ENCODE measurements at regions not wholly inside any gene's neighbourhood (a gene's known extent, or its start where the extent isn't known, plus 50 kb on each side); places are given as distances from the start of the nearest gene placed in this dataset.

DNA sequence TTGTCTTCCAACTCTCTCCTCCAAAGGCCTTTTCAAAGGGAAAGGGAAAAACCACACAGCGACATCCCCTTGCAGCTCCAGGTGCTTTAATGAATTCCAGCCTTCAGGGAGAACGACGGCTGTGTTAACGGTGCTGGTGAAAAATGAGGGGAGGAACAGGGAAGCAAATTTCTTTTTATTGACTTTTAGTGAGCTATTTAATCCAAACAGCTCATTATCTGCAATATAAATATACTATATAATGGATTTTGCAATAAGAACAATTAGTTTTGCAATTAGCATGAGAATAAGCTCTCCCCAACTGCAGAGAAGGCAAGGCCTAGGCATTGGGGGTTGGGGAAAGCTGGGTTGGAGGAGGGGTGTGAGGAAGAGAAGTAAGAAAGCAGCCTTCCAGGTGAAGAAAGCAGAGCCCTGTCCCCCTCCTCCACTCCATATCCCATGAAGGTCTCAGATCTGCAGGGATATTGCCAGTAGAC lies 159.0 kb upstream of the ZC3H12A start:
- TF ChIP-seq, protein P1, sequence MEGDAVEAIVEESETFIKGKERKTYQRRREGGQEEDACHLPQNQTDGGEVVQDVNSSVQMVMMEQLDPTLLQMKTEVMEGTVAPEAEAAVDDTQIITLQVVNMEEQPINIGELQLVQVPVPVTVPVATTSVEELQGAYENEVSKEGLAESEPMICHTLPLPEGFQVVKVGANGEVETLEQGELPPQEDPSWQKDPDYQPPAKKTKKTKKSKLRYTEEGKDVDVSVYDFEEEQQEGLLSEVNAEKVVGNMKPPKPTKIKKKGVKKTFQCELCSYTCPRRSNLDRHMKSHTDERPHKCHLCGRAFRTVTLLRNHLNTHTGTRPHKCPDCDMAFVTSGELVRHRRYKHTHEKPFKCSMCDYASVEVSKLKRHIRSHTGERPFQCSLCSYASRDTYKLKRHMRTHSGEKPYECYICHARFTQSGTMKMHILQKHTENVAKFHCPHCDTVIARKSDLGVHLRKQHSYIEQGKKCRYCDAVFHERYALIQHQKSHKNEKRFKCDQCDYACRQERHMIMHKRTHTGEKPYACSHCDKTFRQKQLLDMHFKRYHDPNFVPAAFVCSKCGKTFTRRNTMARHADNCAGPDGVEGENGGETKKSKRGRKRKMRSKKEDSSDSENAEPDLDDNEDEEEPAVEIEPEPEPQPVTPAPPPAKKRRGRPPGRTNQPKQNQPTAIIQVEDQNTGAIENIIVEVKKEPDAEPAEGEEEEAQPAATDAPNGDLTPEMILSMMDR (IDR thresholded peaks at IDR 0.05; ENCODE audit: low read depth, low read length, missing control alignments), result no peak
- in situ Hi-C loops (cut with HindIII; ENCODE audit: low sequenced_read_pairs), result no loop called here
- DNase-seq (ENCODE audit: low read depth), result no peak
- no peak overlapping the region for H3K4me3 ChIP-seq (ENCODE audit: low read depth, low read length)

DNA sequence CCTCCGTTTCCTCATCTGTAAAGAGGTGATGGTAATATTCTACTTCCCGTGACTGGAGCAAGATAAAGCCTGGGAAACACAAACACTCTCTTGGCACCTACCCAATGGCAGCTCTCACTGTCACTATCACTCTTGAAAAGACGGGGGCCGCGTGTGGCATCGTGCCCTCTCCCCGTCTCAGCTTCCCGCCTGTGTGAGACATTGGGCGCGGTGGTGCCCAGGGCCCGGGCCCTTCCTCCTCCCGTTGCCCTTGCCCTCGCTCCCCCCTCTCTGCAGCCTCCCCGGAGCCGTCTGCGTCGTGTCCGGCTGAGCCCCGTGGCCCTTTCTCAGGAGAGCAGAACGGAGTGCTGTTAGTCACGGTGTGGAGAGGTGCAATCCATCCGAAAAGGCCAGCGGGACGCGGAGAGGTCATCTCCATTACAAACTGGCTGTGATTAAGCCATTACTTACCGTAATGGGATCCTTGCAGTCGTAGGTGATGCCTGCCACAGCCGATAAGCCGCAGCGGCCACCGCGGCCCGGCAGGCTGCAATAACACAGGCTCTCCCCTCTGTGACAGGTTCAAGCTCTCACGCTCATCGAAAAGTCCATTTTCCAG lies 156.4 kb upstream of the ZC3H12A start:
- no peak overlapping the region for H3K4me3 ChIP-seq (ENCODE audit: low read depth, low read length)
- TF ChIP-seq, protein P1 (IDR thresholded peaks at IDR 0.05; ENCODE audit: low read depth, low read length, missing control alignments), result no peak
- DNase-seq (ENCODE audit: low read depth), result no peak
- in situ Hi-C loops (cut with HindIII; ENCODE audit: low sequenced_read_pairs), result no loop called here

DNA sequence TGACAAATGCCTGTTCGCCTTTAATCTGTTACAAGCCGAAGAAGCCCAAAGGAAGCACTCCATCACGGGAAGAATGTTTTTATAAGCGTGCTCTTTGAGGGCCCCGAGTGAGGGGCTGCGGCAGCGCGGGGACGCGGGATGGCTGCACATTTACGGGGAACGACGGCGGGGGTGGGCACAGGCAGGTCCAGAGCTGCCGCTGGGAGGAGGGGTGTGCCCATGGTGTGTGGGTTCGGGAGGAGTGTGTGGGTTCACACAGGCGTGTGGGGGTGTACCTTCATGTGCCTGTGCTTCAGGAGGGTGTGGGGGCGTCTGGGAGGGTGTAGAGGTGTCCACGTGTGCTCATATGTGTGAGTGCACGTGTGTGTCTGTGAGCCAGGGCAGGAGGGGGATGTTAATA lies 155.9 kb upstream of the ZC3H12A start:
- no peak for DNase-seq (ENCODE audit: low read depth)
- in situ Hi-C loops (cut with HindIII; ENCODE audit: low sequenced_read_pairs), result no loop called here
- H3K4me3 ChIP-seq (ENCODE audit: low read depth, low read length), result no peak overlapping the region
- TF ChIP-seq, protein P1 (IDR thresholded peaks at IDR 0.05; ENCODE audit: low read depth, low read length, missing control alignments), result no peak

DNA sequence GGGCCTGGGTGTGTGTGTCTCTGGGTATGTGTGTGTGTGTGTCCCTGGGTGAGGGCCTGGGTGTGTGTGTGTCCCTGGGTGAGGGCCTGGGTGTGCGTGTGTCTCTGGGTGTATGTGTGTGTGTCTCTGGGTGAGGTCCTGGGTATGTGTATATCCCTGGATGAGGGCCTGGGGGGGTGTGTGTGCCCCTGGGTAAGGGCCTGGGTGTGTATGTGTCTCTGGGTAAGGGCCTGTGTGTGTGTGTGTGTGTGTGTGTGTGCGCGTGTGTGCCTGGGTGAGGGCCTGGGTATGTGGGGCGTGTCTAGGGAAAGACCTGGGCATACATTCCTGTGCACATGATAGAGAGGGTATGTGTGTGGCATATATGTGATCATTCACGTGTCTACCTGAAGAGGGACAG lies 155.1 kb upstream of the ZC3H12A start:
- in situ Hi-C loops (cut with HindIII; ENCODE audit: low sequenced_read_pairs), result no loop called here
- H3K4me3 ChIP-seq (ENCODE audit: low read depth, low read length), result no peak overlapping the region
- DNase-seq (ENCODE audit: low read depth), result no peak
- TF ChIP-seq, protein P1 (IDR thresholded peaks at IDR 0.05; ENCODE audit: low read depth, low read length, missing control alignments), result no peak

DNA sequence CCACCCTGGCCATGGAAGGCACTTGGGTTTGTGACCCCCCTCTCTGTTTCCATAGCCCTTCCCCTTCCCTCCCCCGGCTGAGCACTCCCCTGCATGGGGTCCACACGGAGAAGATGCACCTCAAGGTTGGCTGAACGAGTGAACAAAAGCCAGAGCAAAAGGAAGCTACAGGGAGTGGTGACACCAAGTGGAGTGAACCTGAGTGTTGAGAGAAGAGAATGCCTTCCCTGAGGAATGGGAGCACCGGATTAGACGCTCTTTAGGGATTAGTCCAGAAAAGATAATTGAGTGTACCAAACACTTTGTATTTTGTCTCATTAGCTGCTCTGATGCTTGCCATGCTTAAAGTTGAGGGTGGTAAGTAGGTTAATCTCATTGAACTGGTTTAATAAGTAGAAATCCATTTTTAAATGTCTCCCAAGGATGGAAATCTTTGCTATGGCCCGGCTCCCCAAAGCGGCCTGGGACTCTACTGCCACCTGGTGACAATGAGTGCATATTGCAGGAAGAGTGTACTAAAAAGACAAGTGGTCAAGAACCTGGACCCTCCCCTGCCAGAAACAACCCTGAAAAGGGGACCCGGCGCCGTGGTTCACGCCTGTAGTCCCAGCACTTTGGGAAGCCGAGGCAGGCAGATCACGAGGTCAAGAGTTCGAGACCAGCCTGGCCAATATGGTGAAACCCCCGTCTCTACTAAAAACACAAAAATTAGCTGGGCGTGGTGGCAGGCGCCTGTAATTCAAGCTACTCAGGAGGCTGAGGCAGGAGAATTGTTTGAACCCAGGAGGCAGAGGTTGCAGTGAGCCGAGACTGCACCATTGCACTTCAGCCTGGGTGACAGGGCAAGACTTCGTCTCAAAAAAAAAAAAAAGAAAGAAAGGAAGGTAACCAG lies 150.6 kb upstream of the ZC3H12A start:
- in situ Hi-C loops (cut with HindIII; ENCODE audit: low sequenced_read_pairs), result no loop called here
- no peak overlapping the region for H3K4me3 ChIP-seq (ENCODE audit: low read depth, low read length)
- TF ChIP-seq, protein P1 (IDR thresholded peaks at IDR 0.05; ENCODE audit: low read depth, low read length, missing control alignments), result peak; percentile 53
- DNase-seq (ENCODE audit: low read depth), result no peak

DNA sequence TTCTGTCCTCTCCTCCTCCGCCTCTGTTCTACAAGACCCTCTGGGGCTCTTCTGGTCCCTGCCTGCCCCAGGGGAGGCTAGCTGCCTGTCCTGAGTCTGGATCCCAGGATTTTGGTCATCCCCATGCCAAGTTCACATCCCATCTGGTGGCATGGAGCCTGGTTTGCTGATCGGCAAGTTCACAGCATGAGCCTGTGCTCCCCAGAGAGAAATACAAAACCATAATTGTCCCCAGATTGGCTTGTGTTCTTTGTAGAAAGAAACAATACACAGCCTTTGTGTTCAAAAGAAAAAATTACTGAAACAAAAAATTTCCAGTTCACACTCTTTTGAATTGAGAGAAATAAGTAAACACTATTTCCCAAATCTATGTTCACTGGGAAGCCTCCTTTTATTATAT lies 149.4 kb upstream of the ZC3H12A start:
- H3K4me3 ChIP-seq (ENCODE audit: low read depth, low read length), result no peak overlapping the region
- TF ChIP-seq, protein P1 (IDR thresholded peaks at IDR 0.05; ENCODE audit: low read depth, low read length, missing control alignments), result no peak
- in situ Hi-C loops (cut with HindIII; ENCODE audit: low sequenced_read_pairs), result no loop called here
- DNase-seq (ENCODE audit: low read depth), result no peak

All from astrocyte of the cerebellum (primary cell).